Neural cell (in vitro differentiated cells): ENCODE measurements at regions not wholly inside any gene's neighbourhood (a gene's known extent, or its start where the extent isn't known, plus 50 kb on each side); places are given as distances from the start of the nearest gene placed in this dataset.

Source experiments
- EZH2 ChIP-seq: fragments of 200-600, 300-800 bp; shearing (Covaris generic), sonication (generic); IDR thresholded peaks from 2 replicates; pipeline ENCODE4 v1.6.1; 2014; ENCODE audit warnings: antibody characterized with exemption, low read length, borderline replicate concordance, mild to moderate bottlenecking; ENCODE audit not compliant: insufficient read depth, poor library complexity, severe bottlenecking
- POLR2AphosphoS5 ChIP-seq: IDR thresholded peaks from 2 replicates; pipeline ENCODE4 v1.6.1; 2012
- TF ChIP-seq, protein P1 (sequence below): fragments of 450-650 bp; IDR thresholded peaks from 2 replicates; pipeline ENCODE4 v1.5.1; 2014; ENCODE audit warnings: antibody characterized with exemption, mild to moderate bottlenecking, moderate library complexity; ENCODE audit not compliant: poor library complexity, severe bottlenecking
- TF ChIP-seq, protein P2 (sequence below): IDR thresholded peaks from 2 replicates; pipeline ENCODE4 v1.6.1; 2012; ENCODE audit warnings: borderline replicate concordance

DNA sequence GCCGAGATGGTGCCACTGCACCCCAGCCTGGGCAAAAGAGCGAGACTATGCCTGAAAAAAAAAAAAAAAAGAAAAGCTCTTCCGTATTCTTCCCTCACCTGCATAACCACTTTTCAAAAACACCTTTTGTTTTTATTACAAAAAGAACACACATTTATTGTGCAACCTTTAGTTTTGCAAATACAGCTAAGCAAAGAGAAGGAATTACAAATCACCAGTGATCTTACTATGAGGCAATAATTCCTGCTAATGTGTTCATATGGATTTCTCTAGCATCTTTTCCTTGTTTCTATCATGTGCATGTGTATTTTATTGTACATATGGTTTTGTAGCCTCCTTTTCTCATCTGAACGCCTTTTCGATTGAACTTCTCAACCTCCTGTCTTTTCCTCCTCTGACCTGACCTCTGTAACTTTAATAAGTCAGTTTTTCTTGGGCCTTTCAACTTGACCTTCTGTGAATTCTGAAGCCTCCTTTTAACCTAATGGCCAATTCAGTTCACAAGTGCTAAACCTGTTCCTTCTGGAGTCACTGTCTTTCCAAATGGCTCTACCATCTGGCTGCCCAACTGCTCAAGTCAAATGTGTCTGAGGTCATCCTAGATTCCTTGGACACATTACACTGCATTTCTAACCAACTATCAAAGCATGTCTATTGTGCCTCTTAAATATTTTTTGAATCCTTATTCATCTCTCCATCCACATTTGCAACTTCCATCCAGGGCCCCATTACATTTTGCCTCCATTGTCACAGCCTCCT is 59.1 kb upstream of the DAPL1 start:
- TF ChIP-seq, protein P1, sequence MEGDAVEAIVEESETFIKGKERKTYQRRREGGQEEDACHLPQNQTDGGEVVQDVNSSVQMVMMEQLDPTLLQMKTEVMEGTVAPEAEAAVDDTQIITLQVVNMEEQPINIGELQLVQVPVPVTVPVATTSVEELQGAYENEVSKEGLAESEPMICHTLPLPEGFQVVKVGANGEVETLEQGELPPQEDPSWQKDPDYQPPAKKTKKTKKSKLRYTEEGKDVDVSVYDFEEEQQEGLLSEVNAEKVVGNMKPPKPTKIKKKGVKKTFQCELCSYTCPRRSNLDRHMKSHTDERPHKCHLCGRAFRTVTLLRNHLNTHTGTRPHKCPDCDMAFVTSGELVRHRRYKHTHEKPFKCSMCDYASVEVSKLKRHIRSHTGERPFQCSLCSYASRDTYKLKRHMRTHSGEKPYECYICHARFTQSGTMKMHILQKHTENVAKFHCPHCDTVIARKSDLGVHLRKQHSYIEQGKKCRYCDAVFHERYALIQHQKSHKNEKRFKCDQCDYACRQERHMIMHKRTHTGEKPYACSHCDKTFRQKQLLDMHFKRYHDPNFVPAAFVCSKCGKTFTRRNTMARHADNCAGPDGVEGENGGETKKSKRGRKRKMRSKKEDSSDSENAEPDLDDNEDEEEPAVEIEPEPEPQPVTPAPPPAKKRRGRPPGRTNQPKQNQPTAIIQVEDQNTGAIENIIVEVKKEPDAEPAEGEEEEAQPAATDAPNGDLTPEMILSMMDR, result no peak
- no peak for TF ChIP-seq POLR2AphosphoS5
- TF ChIP-seq EZH2, result no peak
- TF ChIP-seq, protein P2, sequence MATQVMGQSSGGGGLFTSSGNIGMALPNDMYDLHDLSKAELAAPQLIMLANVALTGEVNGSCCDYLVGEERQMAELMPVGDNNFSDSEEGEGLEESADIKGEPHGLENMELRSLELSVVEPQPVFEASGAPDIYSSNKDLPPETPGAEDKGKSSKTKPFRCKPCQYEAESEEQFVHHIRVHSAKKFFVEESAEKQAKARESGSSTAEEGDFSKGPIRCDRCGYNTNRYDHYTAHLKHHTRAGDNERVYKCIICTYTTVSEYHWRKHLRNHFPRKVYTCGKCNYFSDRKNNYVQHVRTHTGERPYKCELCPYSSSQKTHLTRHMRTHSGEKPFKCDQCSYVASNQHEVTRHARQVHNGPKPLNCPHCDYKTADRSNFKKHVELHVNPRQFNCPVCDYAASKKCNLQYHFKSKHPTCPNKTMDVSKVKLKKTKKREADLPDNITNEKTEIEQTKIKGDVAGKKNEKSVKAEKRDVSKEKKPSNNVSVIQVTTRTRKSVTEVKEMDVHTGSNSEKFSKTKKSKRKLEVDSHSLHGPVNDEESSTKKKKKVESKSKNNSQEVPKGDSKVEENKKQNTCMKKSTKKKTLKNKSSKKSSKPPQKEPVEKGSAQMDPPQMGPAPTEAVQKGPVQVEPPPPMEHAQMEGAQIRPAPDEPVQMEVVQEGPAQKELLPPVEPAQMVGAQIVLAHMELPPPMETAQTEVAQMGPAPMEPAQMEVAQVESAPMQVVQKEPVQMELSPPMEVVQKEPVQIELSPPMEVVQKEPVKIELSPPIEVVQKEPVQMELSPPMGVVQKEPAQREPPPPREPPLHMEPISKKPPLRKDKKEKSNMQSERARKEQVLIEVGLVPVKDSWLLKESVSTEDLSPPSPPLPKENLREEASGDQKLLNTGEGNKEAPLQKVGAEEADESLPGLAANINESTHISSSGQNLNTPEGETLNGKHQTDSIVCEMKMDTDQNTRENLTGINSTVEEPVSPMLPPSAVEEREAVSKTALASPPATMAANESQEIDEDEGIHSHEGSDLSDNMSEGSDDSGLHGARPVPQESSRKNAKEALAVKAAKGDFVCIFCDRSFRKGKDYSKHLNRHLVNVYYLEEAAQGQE, result no peak
